ENCODE measurements at regions not wholly inside any gene's neighbourhood (a gene's known extent, or its start where the extent isn't known, plus 50 kb on each side); places are given as distances from the start of the nearest gene placed in this dataset.
A peak's percentile ranks its signal among the peaks of the same experiment; 100 is the strongest.
"Not testable (repeated sequence)": the region's sequence is repeated elsewhere in the genome, so short reads cannot be mapped to it uniquely, and the experiment has no call there.

DNA sequence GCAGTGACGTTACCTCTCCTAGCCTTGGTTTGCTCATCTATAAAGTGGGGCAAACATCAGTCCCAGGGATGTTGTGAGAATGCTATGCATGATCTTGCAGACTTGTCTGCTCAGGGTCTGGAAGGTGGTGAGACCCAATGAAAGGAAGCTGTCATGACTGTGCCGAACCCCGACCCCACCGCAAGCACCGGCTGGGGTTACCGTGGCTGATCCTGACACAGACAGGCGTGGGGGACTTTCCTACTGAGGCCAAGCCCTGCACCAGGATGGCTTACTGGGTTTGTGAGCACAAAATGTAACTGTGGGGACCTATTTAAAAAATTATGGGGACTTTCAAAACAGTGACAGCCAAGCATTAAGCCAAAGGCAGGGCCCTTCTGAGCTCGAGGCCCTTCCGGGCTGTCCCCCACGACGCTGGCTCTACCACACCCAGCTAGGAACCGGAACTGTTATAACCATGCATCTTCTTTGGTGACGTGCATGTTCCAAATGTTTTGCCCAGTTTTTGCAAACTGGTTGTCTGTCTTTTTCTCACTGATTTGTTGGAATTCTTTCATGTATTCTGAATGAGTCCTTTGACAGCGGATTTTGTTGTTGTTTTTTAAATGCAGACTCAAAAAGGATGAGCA lies 76.6 kb upstream of the PMEPA1 start:
- no peak for DNase-seq (ENCODE audit: low read depth)

- DNase-seq (ENCODE audit: low read depth) = no peak
These were observed 75.9 kb upstream of the PMEPA1 start for GRCh38 chr20:57785720-57786119.

DNA sequence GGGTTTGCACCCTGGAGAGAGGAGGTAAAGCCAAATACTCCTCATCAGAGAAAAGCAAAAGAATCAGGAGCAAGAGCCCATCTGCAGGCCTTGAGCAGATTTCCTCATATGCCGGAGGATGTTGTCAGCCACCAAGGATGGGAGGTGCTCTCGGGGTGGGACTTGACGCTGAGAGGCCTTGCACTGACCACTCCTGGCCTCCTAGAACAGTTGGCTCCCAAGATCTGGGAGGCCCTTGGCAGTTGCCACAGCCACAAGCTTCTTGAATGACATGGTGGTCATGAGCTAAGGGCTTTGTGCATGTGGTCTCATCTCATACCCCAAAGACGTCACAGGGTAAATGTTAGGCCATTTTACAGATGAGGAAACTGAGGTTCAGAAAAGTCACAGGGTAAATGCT lies 75.2 kb upstream of the PMEPA1 start:
- no peak for DNase-seq (ENCODE audit: low read depth)

DNA sequence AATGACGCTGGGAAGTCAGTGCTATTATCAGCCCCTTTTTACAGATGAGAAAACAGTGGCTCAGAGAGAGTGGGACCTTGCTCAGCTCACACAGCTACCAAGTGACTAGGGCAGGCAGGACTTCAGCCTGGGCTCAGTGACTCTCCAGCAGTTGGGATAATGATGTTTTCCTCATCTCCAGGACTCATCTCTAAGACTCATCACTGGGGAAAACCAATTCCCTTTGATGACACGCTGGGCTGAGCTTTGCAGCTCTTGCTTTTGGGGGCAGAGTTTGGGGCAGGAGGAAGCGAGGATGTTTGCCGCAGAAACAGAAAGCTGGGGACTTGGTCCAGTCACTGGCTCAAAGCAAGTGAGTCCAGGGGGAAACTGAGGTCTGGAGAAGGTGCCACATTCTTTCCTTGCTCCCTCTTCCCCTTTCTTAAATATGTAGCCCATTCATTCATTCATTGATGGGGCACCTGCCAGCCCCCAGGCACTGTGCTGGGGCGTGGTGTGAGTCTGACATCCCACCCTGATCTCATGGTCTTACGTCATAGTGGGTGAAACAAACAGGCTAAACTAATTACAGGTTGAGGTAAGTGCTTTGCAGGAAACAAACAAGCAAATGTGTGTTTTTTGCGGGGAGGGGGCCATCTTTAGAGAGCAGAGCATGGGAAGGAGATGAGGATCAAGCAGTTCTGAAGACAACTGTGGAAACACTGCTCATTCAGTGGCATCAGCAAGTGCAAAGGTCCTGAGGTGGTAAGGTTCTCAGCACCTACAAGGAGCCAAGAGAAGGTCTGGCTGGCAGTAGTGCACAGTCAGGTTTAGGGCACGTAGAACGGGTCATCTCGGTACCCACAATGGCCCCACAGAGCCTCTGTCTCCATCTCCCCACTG lies 74.4 kb upstream of the PMEPA1 start:
- DNase-seq (ENCODE audit: low read depth) = no peak

- no peak for DNase-seq (ENCODE audit: low read depth)
These were observed 73.4 kb upstream of the PMEPA1 start for GRCh38 chr20:57783196-57783595.

- no peak for DNase-seq (ENCODE audit: low read depth)
These were observed 72.8 kb upstream of the PMEPA1 start for GRCh38 chr20:57782631-57783041.

DNA sequence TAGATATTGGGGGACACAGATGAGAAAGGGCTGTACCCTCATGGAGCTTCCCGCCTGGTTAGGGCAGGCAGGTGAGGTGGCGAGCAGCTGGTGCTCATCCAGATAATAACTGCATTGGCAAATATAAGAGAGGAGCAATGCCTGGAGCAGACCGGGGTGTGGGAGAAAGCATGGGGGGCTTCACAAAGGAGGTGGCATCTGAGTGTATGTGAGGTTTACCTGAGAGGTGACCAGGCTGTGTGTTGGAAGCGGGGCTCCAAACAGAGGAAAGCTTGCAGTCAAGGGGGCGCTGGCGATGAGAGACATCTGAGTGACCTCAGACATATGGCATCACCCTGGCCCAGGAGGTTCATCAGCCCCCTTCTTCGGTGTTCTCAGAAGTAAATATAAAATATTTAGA lies 72.1 kb upstream of the PMEPA1 start:
- DNase-seq (ENCODE audit: low read depth) = no peak

DNA sequence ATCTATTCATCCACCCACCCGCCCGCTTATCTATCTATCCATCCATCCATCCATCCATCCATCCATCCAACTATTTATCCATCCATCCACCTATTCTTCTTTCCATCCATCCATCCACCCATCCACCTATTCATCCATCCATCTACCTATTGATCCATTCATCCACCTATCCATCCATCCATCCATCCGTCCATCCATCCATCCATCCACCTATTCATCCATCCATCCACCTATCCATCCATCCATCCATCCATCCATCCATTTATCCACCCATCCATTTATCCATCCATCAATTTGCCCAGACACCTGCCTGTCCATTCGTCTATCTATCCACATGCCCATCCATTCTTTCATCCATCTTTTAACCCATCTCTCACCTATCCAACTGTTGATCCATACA lies 71.1 kb upstream of the PMEPA1 start:
- no peak for DNase-seq (ENCODE audit: low read depth)

DNA sequence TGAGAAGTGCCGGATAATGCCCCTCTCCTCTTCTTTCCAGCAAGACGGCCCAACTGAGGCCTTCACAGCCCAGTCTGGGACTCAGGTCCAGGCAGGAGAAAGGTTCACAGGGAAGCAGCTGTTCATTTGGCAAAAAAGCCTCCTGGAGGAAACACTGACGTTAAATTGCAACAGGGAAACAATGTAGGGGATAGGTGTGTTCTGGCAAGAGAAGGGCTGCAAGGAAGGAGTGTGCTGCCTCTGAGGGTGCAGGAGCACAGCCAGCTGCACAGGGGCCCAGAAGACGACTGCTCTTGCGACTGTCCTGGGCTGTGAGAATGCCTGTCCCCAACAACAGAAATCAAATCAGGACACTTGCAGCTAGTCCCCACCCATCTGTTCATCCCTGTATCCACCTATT lies 70.6 kb upstream of the PMEPA1 start:
- DNase-seq (ENCODE audit: low read depth) = no peak

DNA sequence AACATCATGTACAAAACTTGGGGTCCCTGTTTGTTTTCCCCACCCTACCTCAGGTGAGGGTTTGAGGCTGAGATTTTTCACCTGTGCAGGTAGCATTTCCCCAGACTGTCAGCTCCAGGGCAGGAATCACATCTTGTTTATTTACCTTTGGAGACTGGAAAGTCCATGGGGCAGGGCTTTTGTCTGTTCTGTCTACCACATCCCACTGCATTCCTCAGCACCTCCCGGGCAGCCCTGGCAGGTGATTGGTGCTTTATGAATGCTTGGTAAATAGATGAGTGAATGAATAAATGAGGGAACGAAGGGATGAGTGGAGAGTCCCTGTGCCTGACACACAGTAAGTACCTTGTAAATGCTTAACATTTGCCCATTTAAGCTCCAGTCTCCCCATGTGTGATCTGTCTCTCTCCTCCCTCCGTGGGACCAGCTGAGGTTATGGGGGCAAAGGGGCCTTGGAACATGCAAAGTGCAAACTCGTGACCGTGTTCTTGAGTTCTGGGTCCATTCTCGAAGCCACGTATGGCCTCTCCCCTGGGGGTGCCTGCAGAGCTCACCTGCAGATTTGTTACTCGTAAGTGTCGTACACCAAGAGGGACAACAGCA lies 69.7 kb upstream of the PMEPA1 start:
- DNase-seq (ENCODE audit: low read depth) = no peak

DNA sequence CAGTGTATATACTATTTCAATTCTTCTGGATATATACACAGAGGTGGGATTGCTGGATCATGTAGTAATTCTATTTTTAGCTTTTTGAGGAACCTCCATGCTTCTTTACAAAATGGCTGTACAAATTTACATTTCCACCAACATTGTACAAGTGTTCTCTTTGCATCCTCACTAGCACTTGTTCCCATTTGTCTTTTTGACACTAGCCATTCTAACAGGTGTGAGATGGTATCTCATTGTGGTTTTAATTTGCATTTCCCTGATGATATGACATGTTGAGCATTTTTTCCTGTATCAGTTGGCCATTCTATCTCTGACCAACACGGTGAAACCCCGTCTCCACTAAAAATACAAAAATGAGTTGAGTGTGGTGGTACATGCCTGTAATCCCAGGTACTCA lies 68.1 kb upstream of the PMEPA1 start:
- no peak for DNase-seq (ENCODE audit: low read depth)

- no peak for DNase-seq (ENCODE audit: low read depth)
These were observed 65.1 kb upstream of the PMEPA1 start for GRCh38 chr20:57774951-57775350.

- DNase-seq (ENCODE audit: low read depth) = no peak
These were observed 64.5 kb upstream of the PMEPA1 start for GRCh38 chr20:57774111-57774880.

DNA sequence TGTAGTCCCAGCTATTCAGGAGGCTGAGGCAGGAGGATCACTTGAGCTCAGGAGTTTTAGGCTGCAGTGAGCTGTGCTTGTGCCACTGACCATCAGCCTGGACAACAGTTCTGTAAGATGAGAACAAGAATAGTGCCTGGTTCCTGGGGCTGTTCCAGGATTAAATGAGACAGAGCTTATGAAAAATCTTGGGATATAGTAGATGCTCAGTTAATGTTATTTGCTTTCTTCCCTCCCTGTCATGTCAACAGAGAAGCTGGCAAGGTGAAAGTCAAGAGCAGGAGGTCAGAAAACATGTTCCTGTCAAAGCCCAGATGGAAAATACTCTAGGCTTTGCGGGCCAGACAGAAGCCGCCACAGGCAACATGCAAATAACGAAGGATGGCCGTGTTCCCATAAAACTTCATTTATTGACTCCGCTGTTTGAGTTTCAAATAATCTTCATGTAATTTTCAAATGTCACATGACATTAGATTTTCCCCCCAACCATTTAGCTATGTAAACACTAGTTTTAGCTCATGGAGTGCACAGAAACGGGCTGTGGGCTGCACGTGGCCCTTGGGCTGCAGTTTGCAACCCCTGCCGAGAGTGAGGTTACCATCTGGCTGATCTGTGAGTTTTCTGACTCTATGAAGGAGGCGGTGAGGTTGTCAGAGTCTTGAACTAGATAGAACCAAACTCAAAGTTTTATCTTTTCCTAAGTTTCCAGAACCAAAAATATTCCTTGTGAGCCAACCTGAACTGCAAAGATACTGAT lies 63.4 kb upstream of the PMEPA1 start:
- no peak for DNase-seq (ENCODE audit: low read depth)

- no peak for DNase-seq (ENCODE audit: low read depth)
These were observed 62.6 kb upstream of the PMEPA1 start for GRCh38 chr20:57772349-57772964.

DNA sequence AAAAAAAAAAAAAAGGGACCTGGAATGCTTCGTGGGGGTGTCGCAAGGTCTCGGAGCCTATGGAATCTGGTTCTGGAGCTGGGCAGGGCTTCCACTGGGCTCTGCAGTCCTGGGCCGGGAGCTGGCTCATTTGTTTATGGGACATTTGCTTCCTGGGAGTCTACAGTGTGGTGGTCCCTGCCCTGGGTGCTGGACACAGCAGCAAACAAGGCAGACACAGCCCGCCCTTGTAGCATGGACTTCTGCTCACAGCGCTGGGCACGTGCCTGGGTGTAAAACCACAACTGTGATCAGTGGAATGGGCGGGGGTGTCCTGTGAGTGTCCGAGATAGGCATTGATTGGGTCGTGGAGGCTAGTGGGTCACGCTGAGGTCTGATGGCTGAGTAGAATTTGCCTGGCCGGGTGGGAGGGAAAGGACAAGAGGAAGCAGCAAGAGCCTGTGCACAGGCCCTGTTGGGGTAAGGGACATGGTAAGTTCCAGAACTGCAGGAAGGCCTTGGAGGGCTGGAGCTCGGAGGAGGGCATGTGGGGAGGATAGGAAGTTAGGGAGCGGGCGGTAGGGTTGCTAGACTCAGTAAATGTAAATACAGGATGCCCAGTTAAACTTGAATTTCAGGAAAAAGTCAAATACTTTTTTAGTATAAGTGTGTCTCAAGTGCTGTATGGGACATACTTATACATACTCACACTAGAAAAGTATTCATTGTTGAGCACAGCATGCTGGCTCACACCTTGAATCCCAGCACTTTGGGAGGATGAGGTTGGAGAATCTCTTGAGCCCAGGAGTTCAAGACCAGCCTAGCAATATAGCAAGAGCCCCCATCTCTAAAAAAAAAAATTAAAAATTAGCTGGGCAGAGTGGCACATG lies 61.3 kb upstream of the PMEPA1 start:
- DNase-seq (ENCODE audit: low read depth) = peak; percentile 32

GRCh38 chr20:57770401-57770800 lies 60.6 kb upstream of the PMEPA1 start:
- DNase-seq (ENCODE audit: low read depth) = not testable (repeated sequence)

DNA sequence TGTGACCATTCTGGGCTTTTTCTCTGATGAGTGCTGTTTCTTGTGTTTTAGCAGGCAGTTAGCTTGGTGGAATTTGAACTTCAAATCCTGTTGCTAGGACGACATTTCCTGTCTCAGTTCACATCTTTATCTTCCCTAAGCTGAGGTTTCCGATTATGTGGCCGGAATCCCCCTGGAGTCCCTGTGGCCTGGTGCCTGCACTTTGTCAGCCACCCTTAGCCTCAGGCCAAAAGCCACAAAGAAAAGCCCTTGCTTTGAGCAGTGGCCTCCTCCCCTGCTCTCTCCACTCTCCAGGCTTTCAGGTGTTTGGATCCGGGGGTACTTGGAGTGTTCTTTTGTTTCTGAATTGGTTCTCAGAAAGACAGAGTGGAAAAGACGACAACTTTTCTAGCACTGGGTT lies 59.9 kb upstream of the PMEPA1 start:
- no peak for DNase-seq (ENCODE audit: low read depth)

GRCh38 chr20:57768519-57768918 lies 58.7 kb upstream of the PMEPA1 start:
- no peak for DNase-seq (ENCODE audit: low read depth)

GRCh38 chr20:57767441-57767840 lies 57.6 kb upstream of the PMEPA1 start:
- DNase-seq (ENCODE audit: low read depth) = no peak

Measured in CMK (cell line).